OCI-LY1 (cell line): ENCODE measurements at regions not wholly inside any gene's neighbourhood (a gene's known extent, or its start where the extent isn't known, plus 50 kb on each side); places are given as distances from the start of the nearest gene placed in this dataset.

Source experiments
- H2AFZ ChIP-seq: fragments of 200-600 bp; sonication (generic), shearing (Covaris generic); 2 replicates; pipeline ENCODE4 v1.6.0; 2014; ENCODE audit warnings: antibody characterized with exemption, mild to moderate bottlenecking, low read length
- H3F3A ChIP-seq: fragments of 200-600 bp; sonication (generic), shearing (Covaris generic); 2 replicates; pipeline ENCODE4 v1.6.0; 2014; ENCODE audit warnings: mild to moderate bottlenecking, antibody characterized with exemption, low read length, moderate library complexity; ENCODE audit not compliant: insufficient read depth
- H3K27ac ChIP-seq: fragments of 200-600 bp; sonication (generic); 2 replicates; pipeline ENCODE4 v1.5.1; 2014; ENCODE audit warnings: low read length, mixed run types, mild to moderate bottlenecking, low read depth; ENCODE audit not compliant: poor library complexity, severe bottlenecking
- H3K27me3 ChIP-seq: fragments of 200-600 bp; sonication (generic); 2 replicates; pipeline ENCODE4 v1.6.0; 2014; ENCODE audit warnings: antibody characterized with exemption, mild to moderate bottlenecking, low read length, moderate library complexity; ENCODE audit not compliant: insufficient read depth
- H3K36me3 ChIP-seq: fragments of 200-600 bp; sonication (generic); 2 replicates; pipeline ENCODE4 v1.6.1; 2014; ENCODE audit warnings: mild to moderate bottlenecking, antibody characterized with exemption, low read length, moderate library complexity, mixed read lengths; ENCODE audit not compliant: insufficient read depth
- H3K4me1 ChIP-seq: fragments of 200-600 bp; sonication (generic); 2 replicates; pipeline ENCODE4 v1.5.1; 2014; ENCODE audit warnings: mild to moderate bottlenecking, low read length, moderate library complexity; ENCODE audit not compliant: insufficient read depth, severe bottlenecking
- H3K4me2 ChIP-seq: fragments of 200-600 bp; sonication (generic), shearing (Covaris generic); 2 replicates; pipeline ENCODE4 v1.6.1; 2014; ENCODE audit warnings: low read length
- H3K4me3 ChIP-seq: fragments of 200-600 bp; sonication (generic); 2 replicates; pipeline ENCODE4 v1.5.1; 2014; ENCODE audit warnings: low read length, low read depth, mild to moderate bottlenecking, mixed read lengths; ENCODE audit not compliant: poor library complexity, severe bottlenecking
- H3K79me2 ChIP-seq: fragments of 200-600 bp; shearing (Covaris generic); 2 replicates; pipeline ENCODE4 v1.6.1; 2016; ENCODE audit warnings: mixed run types, low read length, mixed read lengths; ENCODE audit not compliant: insufficient read depth
- H3K9ac ChIP-seq: fragments of 200-600 bp; sonication (generic), shearing (Covaris generic); 2 replicates; pipeline ENCODE4 v1.6.1; 2014; ENCODE audit warnings: mild to moderate bottlenecking, low read length, mixed read lengths
- H3K9me2 ChIP-seq: fragments of 200-600 bp; sonication (generic), shearing (Covaris generic); 2 replicates; pipeline ENCODE4 v1.6.1; 2014; ENCODE audit warnings: low read depth, mild to moderate bottlenecking, low read length, mixed read lengths
- H3K9me3 ChIP-seq: fragments of 200-600 bp; shearing (Covaris generic); 2 replicates; pipeline ENCODE4 v1.6.1; 2014; ENCODE audit warnings: low read length, mixed read lengths
- H4K20me1 ChIP-seq: fragments of 200-600 bp; sonication (generic), shearing (Covaris generic); 2 replicates; pipeline ENCODE4 v1.6.0; 2016; ENCODE audit warnings: mild to moderate bottlenecking, low read length; ENCODE audit not compliant: insufficient read depth
- EZH2 ChIP-seq: fragments of 200-600 bp; sonication (generic), shearing (Covaris generic); IDR thresholded peaks from 2 replicates; pipeline ENCODE4 v1.8.0; 2017; ENCODE audit warnings: borderline replicate concordance, mixed run types, mild to moderate bottlenecking, antibody characterized with exemption, low read length, moderate library complexity, mixed read lengths
- TF ChIP-seq, protein P1 (sequence below): fragments of 200-600 bp; sonication (generic), shearing (Covaris generic); IDR thresholded peaks from 2 replicates; pipeline ENCODE4 v1.5.1; 2017; ENCODE audit warnings: mild to moderate bottlenecking, antibody characterized with exemption, low read length, moderate library complexity, mixed read lengths

- no peaks in the 10 kb centered on the region for H3F3A ChIP-seq
- no peak overlapping the region for H3K9ac ChIP-seq
- H3K27me3 ChIP-seq, result peaks cover 5% of the 10 kb centered on the region
- H4K20me1 ChIP-seq, result no peaks in the 10 kb centered on the region
- no peaks in the 10 kb centered on the region for H3K9me2 ChIP-seq
- no peak overlapping the region for H3K4me3 ChIP-seq
- H3K9me3 ChIP-seq, result no peaks in the 10 kb centered on the region
- TF ChIP-seq EZH2, result no peak
- TF ChIP-seq, protein P1, sequence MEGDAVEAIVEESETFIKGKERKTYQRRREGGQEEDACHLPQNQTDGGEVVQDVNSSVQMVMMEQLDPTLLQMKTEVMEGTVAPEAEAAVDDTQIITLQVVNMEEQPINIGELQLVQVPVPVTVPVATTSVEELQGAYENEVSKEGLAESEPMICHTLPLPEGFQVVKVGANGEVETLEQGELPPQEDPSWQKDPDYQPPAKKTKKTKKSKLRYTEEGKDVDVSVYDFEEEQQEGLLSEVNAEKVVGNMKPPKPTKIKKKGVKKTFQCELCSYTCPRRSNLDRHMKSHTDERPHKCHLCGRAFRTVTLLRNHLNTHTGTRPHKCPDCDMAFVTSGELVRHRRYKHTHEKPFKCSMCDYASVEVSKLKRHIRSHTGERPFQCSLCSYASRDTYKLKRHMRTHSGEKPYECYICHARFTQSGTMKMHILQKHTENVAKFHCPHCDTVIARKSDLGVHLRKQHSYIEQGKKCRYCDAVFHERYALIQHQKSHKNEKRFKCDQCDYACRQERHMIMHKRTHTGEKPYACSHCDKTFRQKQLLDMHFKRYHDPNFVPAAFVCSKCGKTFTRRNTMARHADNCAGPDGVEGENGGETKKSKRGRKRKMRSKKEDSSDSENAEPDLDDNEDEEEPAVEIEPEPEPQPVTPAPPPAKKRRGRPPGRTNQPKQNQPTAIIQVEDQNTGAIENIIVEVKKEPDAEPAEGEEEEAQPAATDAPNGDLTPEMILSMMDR, result no peak
- H3K36me3 ChIP-seq, result no peaks in the 10 kb centered on the region
- H3K4me2 ChIP-seq, result no peak overlapping the region
- H2AFZ ChIP-seq, result no peak overlapping the region
- no peaks in the 10 kb centered on the region for H3K79me2 ChIP-seq
- H3K27ac ChIP-seq, result no peak overlapping the region
- no peaks in the 10 kb centered on the region for H3K4me1 ChIP-seq
These were observed 329.2 kb upstream of the NPVF start for GRCh38 chr7:25557379-25557917.

- Histone ChIP-seq H2AFZ (no peak overlapping the region), H3K27me3 (peaks cover 5% of the 10 kb centered on the region), H3K36me3 (no peaks in the 10 kb centered on the region), H3K79me2 (no peaks in the 10 kb centered on the region), H3K9me3 (no peaks in the 10 kb centered on the region), H4K20me1 (no peaks in the 10 kb centered on the region), H3K9me2 (no peaks in the 10 kb centered on the region), H3K4me1 (no peaks in the 10 kb centered on the region), H3K4me3 (no peak overlapping the region), H3F3A (no peaks in the 10 kb centered on the region), H3K27ac (no peak overlapping the region), H3K4me2 (no peak overlapping the region), H3K9ac (no peak overlapping the region)
- TF ChIP-seq EZH2, result no peak
- TF ChIP-seq, protein P1, result no peak
These were observed 329.6 kb upstream of the NPVF start for GRCh38 chr7:25557930-25558329.

- Histone ChIP-seq H3K27ac (no peak overlapping the region), H3K9me2 (no peaks in the 10 kb centered on the region), H3K27me3 (peaks cover 5% of the 10 kb centered on the region), H2AFZ (no peak overlapping the region), H3F3A (no peaks in the 10 kb centered on the region), H3K4me1 (no peaks in the 10 kb centered on the region), H3K4me2 (no peak overlapping the region), H3K9me3 (no peaks in the 10 kb centered on the region), H3K36me3 (no peaks in the 10 kb centered on the region), H3K9ac (no peak overlapping the region), H3K4me3 (no peak overlapping the region), H4K20me1 (no peaks in the 10 kb centered on the region), H3K79me2 (no peaks in the 10 kb centered on the region)
- TF ChIP-seq, protein P1, result no peak
- TF ChIP-seq EZH2, result no peak
These were observed 330.3 kb upstream of the NPVF start for GRCh38 chr7:25558605-25559004.
